MG63 (cell line): ENCODE measurements at regions not wholly inside any gene's neighbourhood (a gene's known extent, or its start where the extent isn't known, plus 50 kb on each side); places are given as distances from the start of the nearest gene placed in this dataset.
"Not testable (repeated sequence)": the region's sequence is repeated elsewhere in the genome, so short reads cannot be mapped to it uniquely, and the experiment has no call there.

ENCODE experiments used
- DNase-seq: peaks from one replicate; pipeline ENCODE4 v3.0.0-alpha.2; 2020
- H3K27me3 ChIP-seq: fragments of 250-450 bp; sonication (Bioruptor Pico); 2 replicates; pipeline ENCODE4 v1.5.1; 2020; ENCODE audit warnings: mild to moderate bottlenecking, moderate library complexity
- H3K36me3 ChIP-seq: fragments of 250-450 bp; sonication (Bioruptor Pico); 2 replicates; pipeline ENCODE4 v1.5.1; 2020; ENCODE audit warnings: mild to moderate bottlenecking, moderate library complexity
- H3K4me3 ChIP-seq: fragments of 250-450 bp; sonication (Bioruptor Pico); 2 replicates; pipeline ENCODE4 v1.5.1; 2020; ENCODE audit warnings: mild to moderate bottlenecking, moderate library complexity
- H3K9me3 ChIP-seq: fragments of 250-450 bp; sonication (Bioruptor Pico); 2 replicates; pipeline ENCODE4 v1.5.1; 2020; ENCODE audit warnings: mild to moderate bottlenecking, moderate library complexity

DNA sequence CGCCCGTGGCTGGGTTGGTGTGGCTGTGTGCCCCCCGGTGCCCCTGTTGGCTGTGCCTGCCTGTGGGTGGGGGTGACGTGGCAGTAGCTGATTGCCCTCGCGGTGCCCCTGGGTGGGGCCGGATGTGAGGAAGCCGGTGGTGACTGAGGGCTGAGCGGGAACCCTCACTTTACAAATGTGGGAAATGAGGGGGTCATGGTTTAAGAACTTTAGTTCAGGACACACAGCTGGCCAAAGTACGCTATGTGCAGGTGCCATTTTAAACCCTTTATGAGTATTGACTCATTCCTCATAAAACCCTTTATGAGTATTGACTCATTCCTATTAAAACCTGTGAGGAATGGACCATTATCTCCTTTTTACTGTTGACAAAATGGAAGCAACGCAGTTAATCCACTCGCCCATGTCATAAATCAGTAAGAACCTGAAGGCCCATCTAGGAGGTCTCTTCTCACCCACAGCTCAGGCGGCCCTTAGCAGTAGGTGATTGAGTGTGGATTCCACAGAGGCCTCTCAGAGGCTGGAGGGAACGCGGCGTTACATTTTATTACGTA, 290.1 kb upstream of the COBL start:
- Histone ChIP-seq H3K36me3 (no peaks in the 10 kb centered on the region), H3K9me3 (no peaks in the 10 kb centered on the region), H3K27me3 (no peaks in the 10 kb centered on the region), H3K4me3 (no peak overlapping the region)
- no peak for DNase-seq

DNA sequence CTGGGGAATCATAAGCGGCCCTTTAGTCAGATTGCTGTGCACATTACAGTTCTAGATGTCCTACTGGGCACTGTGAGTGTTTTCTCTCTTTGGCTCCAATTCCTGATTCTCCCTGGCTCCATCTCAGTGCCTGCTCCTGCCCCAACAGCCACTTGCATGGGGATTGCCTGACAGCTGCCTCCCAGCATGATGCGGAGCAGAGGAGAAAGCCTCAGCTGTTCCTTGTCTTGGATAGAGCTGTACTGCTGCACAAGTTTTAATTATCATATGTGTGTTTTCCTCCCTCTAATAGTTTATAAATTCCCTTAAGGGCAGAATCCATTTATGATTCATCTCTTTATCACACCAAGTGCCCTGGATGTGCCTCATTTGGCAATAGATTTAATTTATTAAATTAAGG, 285.8 kb upstream of the COBL start:
- H3K36me3 ChIP-seq = no peaks in the 10 kb centered on the region
- no peak overlapping the region for H3K4me3 ChIP-seq
- no peaks in the 10 kb centered on the region for H3K9me3 ChIP-seq
- H3K27me3 ChIP-seq = no peaks in the 10 kb centered on the region
- DNase-seq = no peak

DNA sequence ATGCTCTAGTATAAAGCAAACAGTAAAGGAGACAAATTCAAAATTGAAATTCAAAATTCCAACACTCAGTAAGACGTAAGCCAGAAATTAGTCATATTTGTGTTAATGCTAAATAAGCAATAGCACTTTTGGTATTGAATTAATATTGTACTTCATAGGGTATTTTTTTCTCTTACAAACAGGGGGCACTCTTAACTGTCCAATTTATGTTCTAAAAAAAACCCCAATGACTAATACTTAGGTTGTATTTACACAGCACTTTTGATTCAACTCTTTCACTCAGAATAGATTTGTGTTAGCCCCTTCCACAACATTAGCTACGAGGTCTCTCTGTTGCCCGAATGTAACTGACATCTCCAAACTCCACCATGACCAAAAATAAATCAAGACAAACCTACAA, 284.9 kb upstream of the COBL start:
- no peak for DNase-seq
- Histone ChIP-seq H3K4me3 (no peak overlapping the region), H3K36me3 (no peaks in the 10 kb centered on the region), H3K9me3 (no peaks in the 10 kb centered on the region), H3K27me3 (no peaks in the 10 kb centered on the region)

DNA sequence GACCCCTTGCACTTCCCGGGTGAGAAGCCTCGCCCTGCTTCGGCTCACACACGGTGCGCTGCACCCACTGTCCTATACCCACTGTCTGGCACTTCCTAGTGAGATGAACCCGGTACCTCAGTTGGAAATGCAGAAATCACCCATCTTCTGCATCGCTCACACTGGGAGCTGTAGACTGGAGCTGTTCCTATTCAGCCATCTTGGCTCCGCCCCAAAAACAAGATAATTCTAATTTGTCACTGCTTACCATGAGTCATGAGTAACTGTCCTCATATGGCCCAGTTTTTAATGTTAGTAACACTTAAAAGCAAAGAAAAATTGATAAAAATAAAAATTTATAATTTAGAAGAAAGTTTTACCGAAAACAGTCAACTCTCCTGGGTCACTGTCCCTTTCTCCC, 283.3 kb upstream of the COBL start:
- DNase-seq, H3K9me3 ChIP-seq, H3K36me3 ChIP-seq: not testable (repeated sequence)

DNA sequence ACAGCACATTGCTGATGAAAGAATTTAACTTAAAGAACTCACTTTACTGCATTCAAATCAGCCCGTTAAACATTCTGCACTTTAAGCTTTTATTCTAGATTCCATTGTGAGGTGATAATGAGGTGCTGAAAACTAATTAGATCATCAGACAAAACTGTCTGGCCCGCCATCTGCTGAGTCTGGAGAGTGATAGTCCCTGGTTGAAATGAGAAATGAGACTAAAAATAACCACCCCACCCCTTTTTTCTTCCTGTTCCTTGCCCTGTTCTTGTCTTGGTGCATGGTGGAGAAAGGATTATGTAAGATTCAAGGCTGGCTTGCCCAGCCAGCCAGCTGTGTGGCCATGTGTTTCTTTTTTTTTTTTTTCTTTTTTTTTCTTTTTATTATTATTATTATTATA, 277.0 kb upstream of the COBL start:
- Histone ChIP-seq H3K4me3 (no peak overlapping the region), H3K9me3 (no peaks in the 10 kb centered on the region), H3K36me3 (no peaks in the 10 kb centered on the region), H3K27me3 (no peaks in the 10 kb centered on the region)
- no peak for DNase-seq

More for the DNA sequence above, 283.3 kb upstream of the COBL start:
- H3K27me3 ChIP-seq, H3K4me3 ChIP-seq: not testable (repeated sequence)

DNA sequence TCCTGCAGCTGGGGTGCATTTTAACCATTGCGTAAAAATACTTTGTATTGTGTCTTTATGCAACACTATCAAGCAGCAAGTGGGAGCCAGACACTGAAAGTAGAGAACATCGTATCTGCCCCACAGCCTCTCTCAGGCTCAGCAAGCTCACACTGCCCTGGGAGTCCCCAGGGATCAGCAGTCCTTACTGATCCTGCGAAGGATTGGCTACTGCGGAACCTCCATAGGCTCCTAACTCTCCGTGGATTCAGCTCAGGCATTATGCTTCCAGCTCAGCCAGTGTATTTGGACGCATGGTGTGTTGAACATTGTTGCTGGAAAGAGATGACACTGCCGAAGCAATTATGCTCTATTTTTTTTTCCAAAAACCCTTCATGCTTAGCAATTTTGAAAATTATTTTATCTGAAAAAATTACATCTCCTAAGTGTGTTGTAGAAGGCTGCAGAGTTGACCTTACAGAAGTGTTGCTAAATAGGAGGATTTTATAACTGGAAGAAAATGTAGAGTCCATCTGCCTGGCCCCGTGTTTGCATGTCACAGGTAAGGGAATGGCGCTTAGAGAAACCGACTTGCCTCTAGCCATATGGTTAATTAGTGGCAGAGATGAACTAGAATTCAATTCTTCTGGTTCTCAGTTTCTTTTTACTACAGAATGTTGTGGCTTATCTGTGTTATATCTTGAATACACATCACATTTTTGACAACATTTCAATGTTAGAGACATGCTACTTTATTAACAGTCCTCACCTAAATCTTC, 276.4 kb upstream of the COBL start:
- Histone ChIP-seq H3K27me3 (no peaks in the 10 kb centered on the region), H3K36me3 (no peaks in the 10 kb centered on the region), H3K9me3 (no peaks in the 10 kb centered on the region), H3K4me3 (no peak overlapping the region)
- no peak for DNase-seq

DNA sequence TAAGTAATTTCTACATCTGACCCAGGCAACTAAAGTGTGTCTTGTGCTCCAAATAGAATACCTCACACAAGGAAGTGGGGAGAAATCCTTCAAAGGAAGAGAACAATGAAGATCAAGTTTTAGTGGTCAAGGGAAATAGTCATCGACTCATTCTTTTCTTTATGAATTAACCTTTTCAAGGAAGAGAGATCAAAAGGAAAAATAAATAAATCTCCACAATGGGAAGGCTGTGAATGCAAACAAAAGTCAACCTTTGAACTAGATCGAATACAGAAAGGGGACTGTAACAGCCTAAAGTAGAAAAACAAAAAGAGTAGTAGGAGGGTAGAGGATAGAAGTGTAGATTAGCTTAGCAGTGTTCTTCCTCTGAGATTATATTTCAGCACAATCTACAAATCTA, 274.6 kb upstream of the COBL start:
- no peak overlapping the region for H3K4me3 ChIP-seq
- no peaks in the 10 kb centered on the region for H3K36me3 ChIP-seq
- no peaks in the 10 kb centered on the region for H3K9me3 ChIP-seq
- DNase-seq = no peak
- H3K27me3 ChIP-seq = no peaks in the 10 kb centered on the region

DNA sequence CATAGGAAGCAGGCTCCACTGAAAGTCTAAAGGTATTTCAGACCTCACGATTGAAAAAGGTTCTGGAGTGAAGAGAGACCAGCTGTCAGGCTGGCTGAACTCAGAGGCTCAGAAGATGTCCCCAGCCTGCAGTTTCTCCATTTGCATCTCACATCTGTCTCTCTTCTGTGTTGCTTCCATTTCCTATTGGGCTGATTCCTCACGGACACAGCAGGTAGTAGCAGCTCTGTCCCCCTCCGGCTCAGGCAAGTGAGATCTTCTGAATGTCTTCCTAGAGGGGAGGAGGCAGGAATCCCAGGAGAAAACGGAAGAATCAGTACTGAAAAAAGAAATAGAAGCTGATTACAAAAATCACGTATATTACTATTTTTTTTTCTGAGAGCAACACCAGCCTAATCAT, 274.1 kb upstream of the COBL start:
- Histone ChIP-seq H3K36me3 (no peaks in the 10 kb centered on the region), H3K9me3 (no peaks in the 10 kb centered on the region), H3K27me3 (no peaks in the 10 kb centered on the region), H3K4me3 (no peak overlapping the region)
- DNase-seq = no peak

DNA sequence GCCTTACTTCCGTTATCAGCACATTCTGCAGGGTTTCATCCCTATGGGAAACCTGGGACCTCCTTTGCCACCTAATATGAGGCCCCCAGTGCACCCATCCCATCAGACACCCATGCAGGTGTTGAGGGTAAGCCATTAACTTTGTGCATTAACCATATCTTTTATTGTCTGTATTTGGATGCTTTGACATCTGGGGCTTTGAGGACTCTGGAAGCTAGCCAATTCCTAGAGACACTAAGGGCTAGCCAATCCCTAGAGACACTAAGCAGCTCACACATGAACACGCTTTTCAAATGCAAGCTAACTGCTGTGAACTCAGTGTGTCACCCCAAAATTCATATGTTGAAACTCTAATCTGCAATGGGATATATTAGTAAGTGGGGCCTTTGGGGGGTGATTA, 272.5 kb upstream of the COBL start:
- Histone ChIP-seq H3K9me3 (no peaks in the 10 kb centered on the region), H3K4me3 (no peak overlapping the region), H3K36me3 (no peaks in the 10 kb centered on the region), H3K27me3 (no peaks in the 10 kb centered on the region)
- no peak for DNase-seq

DNA sequence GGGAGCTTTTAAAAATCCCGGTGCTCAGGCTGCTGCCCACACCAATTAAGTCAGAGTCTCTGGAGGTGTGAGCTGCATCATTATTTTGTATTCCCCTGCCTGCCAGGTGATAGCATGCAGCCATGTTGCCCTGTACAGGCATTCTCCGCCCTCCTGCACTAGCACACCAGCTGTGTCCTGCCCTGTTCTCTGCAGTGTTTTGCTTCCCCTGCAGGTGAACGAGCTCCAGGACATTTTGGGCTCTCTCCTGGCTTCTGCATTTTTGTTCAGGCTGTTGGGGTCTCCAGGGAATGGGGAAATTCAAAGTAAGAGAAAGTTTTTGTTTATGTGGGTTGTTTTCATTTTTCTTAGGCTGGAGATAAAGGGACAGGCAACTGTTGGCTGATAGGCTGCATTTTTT, 271.0 kb upstream of the COBL start:
- Histone ChIP-seq H3K4me3 (no peak overlapping the region), H3K9me3 (no peaks in the 10 kb centered on the region), H3K27me3 (no peaks in the 10 kb centered on the region), H3K36me3 (no peaks in the 10 kb centered on the region)
- DNase-seq = no peak

DNA sequence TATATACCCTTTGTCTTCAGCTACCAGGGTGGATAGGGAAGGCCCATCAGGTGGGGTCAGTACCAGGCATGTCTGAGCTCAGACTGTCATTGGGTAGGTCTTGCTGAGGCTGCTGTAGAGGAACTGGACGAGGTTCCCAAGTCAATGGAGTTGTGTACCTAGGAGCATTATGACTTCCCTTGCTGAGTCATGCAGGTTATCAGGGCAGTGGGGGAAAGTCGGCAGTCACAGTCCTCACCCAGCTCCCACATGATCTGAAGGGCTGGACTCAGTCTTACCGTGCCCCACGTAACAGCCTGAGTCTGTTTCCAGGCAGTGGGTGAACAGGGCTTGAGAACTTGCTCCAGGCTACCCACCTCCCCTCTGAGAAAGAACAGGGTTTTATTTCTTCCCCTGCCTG, 260.8 kb upstream of the COBL start:
- Histone ChIP-seq H3K9me3 (no peaks in the 10 kb centered on the region), H3K36me3 (no peaks in the 10 kb centered on the region), H3K4me3 (no peak overlapping the region), H3K27me3 (no peaks in the 10 kb centered on the region)
- no peak for DNase-seq

DNA sequence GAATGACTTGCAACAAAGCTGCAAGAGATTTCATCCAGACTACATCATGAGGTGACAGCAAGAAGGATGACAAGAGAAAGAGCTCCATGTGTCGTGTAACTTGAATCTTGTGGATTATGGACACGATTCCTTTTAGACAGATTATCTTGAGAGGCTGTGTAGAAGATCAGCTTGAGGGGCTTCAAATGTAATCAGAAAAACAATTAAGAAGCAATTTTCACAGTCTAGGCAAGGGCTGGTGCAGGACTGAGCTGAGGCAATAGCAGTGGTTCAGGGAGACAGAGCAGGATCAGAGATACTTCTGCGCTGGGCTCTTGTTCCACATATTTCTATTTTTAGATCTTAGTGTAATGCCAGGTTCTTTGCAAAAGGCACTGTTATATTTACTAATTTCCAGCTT, 253.0 kb upstream of the COBL start:
- H3K27me3 ChIP-seq = no peaks in the 10 kb centered on the region
- H3K9me3 ChIP-seq = no peaks in the 10 kb centered on the region
- H3K36me3 ChIP-seq = no peaks in the 10 kb centered on the region
- H3K4me3 ChIP-seq = no peak overlapping the region
- no peak for DNase-seq

DNA sequence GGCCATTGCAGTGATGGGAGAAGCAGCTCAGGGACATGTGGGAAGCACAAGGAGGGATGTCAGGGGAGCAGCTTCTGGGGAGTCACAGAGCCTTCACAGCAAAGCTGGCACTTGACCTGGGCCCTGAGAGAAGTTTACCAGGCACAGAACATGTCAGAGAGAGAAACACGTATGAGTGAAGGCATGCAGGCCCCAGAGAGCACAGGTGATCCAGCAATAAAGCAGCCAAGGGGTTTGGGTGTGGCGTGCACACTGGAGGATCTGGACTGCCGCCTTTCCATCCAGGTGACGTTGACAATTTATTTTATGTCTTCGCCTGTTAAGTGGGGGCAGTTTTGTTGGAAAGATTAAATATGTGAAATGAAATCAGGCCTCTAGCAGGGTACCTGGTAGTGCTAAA, 252.6 kb upstream of the COBL start:
- Histone ChIP-seq H3K4me3 (no peak overlapping the region), H3K27me3 (no peaks in the 10 kb centered on the region), H3K36me3 (no peaks in the 10 kb centered on the region), H3K9me3 (no peaks in the 10 kb centered on the region)
- no peak for DNase-seq

DNA sequence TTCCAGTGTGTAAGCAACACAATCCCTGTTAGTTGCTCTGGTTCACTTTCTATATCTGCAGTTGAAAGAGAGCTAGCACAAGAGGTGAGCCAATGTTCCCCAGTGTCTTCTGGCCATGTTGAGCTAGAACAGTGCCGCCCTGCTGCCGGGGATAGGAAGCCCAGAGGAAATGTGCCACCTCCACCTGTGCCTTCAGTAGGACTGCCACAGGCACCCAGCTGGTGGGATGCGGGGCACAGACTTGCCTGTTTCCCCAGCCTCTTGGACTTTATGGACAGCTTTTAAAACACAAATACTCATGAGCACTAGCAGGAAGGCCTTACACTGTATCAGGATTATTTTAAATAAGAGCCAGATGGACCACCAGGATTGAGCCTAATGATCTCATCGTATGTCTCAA, 234.5 kb upstream of the COBL start:
- DNase-seq = no peak
- Histone ChIP-seq H3K27me3 (no peaks in the 10 kb centered on the region), H3K9me3 (no peaks in the 10 kb centered on the region)

DNA sequence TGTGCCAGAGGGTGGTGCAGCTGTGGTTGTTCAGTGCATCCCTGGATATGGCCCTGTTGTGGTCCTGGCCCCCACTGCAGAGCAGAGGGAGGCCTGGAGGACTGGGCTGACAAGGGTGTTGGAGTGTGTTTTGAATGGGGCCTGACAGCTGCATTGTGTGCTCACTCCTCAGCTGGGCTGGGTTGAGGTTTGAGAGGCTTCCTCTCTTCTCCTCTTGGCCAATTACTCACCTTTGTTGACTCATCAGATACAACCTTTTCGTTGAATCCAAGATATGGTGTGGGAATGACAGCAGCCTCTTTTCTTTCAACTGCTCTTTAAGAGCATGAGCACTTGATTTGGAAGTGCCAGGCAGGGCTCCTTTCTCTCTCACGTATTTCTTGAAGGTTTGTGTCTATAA, 228.5 kb upstream of the COBL start:
- Histone ChIP-seq H3K36me3 (no peaks in the 10 kb centered on the region), H3K4me3 (no peak overlapping the region), H3K27me3 (no peaks in the 10 kb centered on the region), H3K9me3 (no peaks in the 10 kb centered on the region)
- no peak for DNase-seq

More for the DNA sequence above, 234.5 kb upstream of the COBL start:
- Histone ChIP-seq H3K36me3 (no peaks in the 10 kb centered on the region), H3K4me3 (no peak overlapping the region)

DNA sequence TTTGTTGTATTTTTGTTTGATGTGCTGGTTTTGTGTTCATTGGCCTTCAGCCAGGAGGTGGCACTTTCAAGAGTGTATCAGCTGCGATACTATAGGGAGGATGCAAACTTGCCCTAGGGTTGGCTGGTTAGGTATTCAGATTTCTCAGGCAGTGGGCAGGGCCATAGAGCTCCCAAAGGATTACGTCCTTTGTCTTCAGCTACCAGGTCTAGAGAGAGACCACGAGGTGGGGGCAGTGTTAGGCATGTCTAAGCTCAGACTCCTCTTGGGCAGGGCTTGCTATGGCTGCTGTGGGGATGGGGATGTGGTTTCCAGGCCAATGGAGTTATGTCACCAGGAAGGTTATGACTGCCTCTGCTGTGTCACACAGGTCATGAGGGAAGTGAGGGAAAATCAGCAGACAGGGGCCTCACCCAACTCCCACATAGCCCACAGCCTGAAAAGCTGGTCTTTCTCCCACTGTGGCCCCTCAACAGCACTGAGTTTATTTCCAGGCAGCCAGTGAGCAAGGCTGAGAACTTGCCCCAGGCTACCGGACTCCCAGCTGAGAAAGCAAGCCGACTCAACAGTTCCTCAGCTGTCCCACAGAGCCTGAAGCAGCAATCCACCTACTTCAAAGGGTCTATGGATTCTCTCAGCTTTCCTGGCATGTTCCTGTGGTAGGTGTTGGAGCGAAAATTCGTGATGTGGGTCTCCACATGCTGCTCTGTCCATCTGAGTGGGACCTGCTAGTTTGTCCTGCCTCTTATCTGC, 227.4 kb upstream of the COBL start:
- no peak for DNase-seq
- Histone ChIP-seq H3K9me3 (no peaks in the 10 kb centered on the region), H3K4me3 (no peak overlapping the region), H3K36me3 (no peaks in the 10 kb centered on the region), H3K27me3 (no peaks in the 10 kb centered on the region)

DNA sequence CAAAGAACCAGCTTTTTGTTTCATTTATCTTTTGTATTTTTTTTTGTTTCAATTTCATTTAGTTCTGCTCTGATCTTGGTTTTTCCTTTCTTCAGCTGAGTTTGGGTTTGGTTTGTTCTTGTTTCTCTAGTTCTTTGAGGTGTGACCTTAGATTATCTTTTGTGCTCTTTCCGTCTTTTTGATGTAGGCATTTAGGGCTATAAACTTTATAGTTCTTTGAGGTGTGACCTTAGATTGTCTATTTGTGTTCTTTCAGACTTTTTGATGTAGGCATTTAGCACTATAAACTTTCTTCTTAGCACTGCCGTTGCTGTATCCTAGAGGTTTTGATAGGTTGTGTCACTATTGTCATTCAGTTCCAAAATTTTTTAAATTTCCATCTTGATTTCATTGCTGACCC, 224.3 kb upstream of the COBL start:
- not testable (repeated sequence) for DNase-seq, H3K4me3 ChIP-seq, H3K27me3 ChIP-seq, H3K9me3 ChIP-seq, H3K36me3 ChIP-seq

DNA sequence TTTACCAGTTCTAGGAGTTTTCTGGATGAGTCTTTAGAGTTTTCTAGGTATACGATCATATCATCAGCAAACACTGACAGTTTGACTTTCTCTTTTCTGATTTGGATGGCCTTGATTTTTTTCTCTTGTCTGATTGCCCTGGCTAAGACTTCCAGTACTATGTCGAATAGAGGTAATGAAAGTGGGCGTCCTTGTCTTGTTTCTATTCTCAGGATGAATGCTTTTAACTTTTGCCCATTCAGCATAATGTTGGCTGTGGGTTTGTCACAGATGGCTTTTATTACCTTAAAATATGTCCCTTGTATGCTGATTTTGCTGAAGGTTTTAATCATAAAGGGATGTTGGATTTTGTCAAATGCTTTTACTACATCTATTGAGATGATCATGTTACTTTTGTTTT, 223.2 kb upstream of the COBL start:
- no peak for DNase-seq
- H3K27me3 ChIP-seq = no peaks in the 10 kb centered on the region
- H3K36me3 ChIP-seq = no peaks in the 10 kb centered on the region
- no peaks in the 10 kb centered on the region for H3K9me3 ChIP-seq
- no peak overlapping the region for H3K4me3 ChIP-seq
